Esophagus muscularis mucosa (tissue), 4 donors: ENCODE measurements at regions not wholly inside any gene's neighbourhood (a gene's known extent, or its start where the extent isn't known, plus 50 kb on each side); places are given as distances from the start of the nearest gene placed in this dataset.

Source experiments
- DNase-seq: peaks from one replicate; pipeline ENCODE4 v3.0.0-alpha.2; 2017; ENCODE audit errors: extremely low spot score
- H3K27ac ChIP-seq, 4 donors: fragments of 200-600 bp; sonication (generic); replicated peaks in 1 of 4; 1 replicate in 3 of 4; 2 replicates in 1 of 4; pipeline ENCODE4 v1.5.1; 2016 to 2019; ENCODE audit warnings: mild to moderate bottlenecking in 1 of 4
- H3K27me3 ChIP-seq, 4 donors: fragments of 200-600 bp; sonication (generic); one replicate each; pipeline versions ENCODE4 v1.5.1 to v1.6.0; 2016 to 2019
- H3K36me3 ChIP-seq, 4 donors: fragments of 200-600 bp; sonication (generic); one replicate each; pipeline ENCODE4 v1.5.1; 2016 to 2019
- H3K4me1 ChIP-seq, 4 donors: fragments of 200-600 bp; sonication (generic); one replicate each; pipeline ENCODE4 v1.5.1; 2016 to 2019
- H3K4me3 ChIP-seq, 4 donors: fragments of 200-600 bp; sonication (generic); 1 replicate in 2 of 4; 2 replicates in 2 of 4; pipeline ENCODE4 v1.5.1; 2016 to 2019; ENCODE audit warnings: mild to moderate bottlenecking in 4 of 4, moderate library complexity in 1 of 4
- H3K9me3 ChIP-seq, 4 donors: fragments of 200-600 bp; sonication (generic); 1 replicate in 3 of 4; 2 replicates in 1 of 4; pipeline ENCODE4 v1.5.1; 2016 to 2019
- CTCF ChIP-seq, 3 experiments: fragments of 200-600 bp in 2 of 3; fragments of 450-650 bp in 1 of 3; sonication (generic) in 2 of 3; IDR thresholded peaks; one replicate each; pipeline ENCODE4 v1.5.1; 2017 to 2019; ENCODE audit warnings: antibody characterized with exemption in 3 of 3, mild to moderate bottlenecking in 2 of 3, moderate library complexity in 1 of 3
- EP300 ChIP-seq: sonication (generic); formaldehyde crosslinking; IDR thresholded peaks from one replicate; pipeline ENCODE4 v1.6.1; 2017; ENCODE audit warnings: antibody characterized with exemption
- POLR2A ChIP-seq: fragments of 450-650 bp; IDR thresholded peaks from one replicate; pipeline ENCODE4 v1.6.1; 2017; ENCODE audit warnings: antibody characterized with exemption, moderate library complexity, mild to moderate bottlenecking, low read depth
- POLR2AphosphoS5 ChIP-seq, 2 donors: sonication (generic); formaldehyde crosslinking; IDR thresholded peaks; one replicate each; pipeline ENCODE4 v1.6.1; 2017; ENCODE audit warnings: antibody characterized with exemption in 2 of 2
- WGBS: methylation state at CpG from one replicate; pipeline ENCODE4 v1.1.5; 2018; 5-methylcytosine and 5-hydroxymethylcytosine counted together
- intact Hi-C: fragments of 100-400 bp; cut with DNase I; formaldehyde crosslinking; loops from one replicate; pipeline ENCODE4 v1.15.1; 2023

GRCh38 chr6:9240861-9241260 lies 805.5 kb upstream of the SLC35B3 start:
- no peak overlapping the region for H3K27ac ChIP-seq
- no peaks in the 10 kb centered on the region for H3K27me3 ChIP-seq
- no peaks in the 10 kb centered on the region for H3K9me3 ChIP-seq
- H3K36me3 ChIP-seq: no peaks in the 10 kb centered on the region
- DNase-seq: no peak
- TF ChIP-seq EP300 (no peak), CTCF (IDR thresholded peaks at IDR 0.05) (no peak), POLR2AphosphoS5 (IDR thresholded peaks at IDR 0.05) (no peak), POLR2A (no peak)
- intact Hi-C loops: no loop called here
- no peak overlapping the region for H3K4me3 ChIP-seq
- WGBS: 95% methylated on average over 2 of the region's 2 CpGs
- H3K4me1 ChIP-seq: no peaks in the 10 kb centered on the region

- Histone ChIP-seq H3K27ac (no peak overlapping the region), H3K36me3 (no peaks in the 10 kb centered on the region), H3K4me3 (no peak overlapping the region), H3K9me3 (peaks cover 0 to 11% (median 6%) of the 10 kb centered on the region in 4 donors), H3K27me3 (no peaks in the 10 kb centered on the region), H3K4me1 (no peaks in the 10 kb centered on the region)
- WGBS: 62% methylated on average over 6 of the region's 6 CpGs
- TF ChIP-seq POLR2A (no peak), POLR2AphosphoS5 (IDR thresholded peaks at IDR 0.05) (no peak), CTCF (IDR thresholded peaks at IDR 0.05) (no peak)
- intact Hi-C loops: no loop called here
- no peak for DNase-seq
Measured at GRCh38 chr6:9236443-9236842, 801.1 kb upstream of the SLC35B3 start.

- peaks cover 0 to 11% (median 6%) of the 10 kb centered on the region in 4 donors for H3K9me3 ChIP-seq
- no peak overlapping the region for H3K4me3 ChIP-seq
- no peaks in the 10 kb centered on the region for H3K4me1 ChIP-seq
- TF ChIP-seq EP300: no peak
- no peak for TF ChIP-seq POLR2AphosphoS5 (IDR thresholded peaks at IDR 0.05)
- no peak for TF ChIP-seq CTCF (IDR thresholded peaks at IDR 0.05)
- TF ChIP-seq POLR2A: no peak
- no peaks in the 10 kb centered on the region for H3K36me3 ChIP-seq
- intact Hi-C loops: no loop called here
- no peaks in the 10 kb centered on the region for H3K27me3 ChIP-seq
- WGBS: 100% methylated on average over 1 of the region's 1 CpG
- H3K27ac ChIP-seq: no peak overlapping the region
- DNase-seq: no peak
Measured at GRCh38 chr6:9233686-9234085, 798.3 kb upstream of the SLC35B3 start.

DNA sequence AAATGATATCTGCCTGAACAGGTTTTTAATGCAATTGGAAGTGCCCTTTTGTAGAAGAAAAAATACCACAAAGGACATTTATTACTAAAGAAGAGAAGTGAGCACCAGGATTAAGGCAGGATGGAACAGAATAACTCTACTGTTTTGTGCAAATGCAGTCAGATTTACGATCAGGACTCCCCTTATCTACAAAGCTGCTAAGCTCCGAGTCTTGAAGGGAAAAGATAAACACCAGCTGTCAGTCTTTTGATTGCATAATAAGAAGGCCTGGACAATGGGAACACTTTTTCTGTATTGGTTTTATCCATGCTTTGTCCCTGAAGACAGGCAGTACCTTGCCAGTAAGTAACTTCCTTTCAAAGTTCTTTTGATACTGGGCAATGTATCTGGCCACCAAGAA lies 797.9 kb upstream of the SLC35B3 start:
- H3K36me3 ChIP-seq: no peaks in the 10 kb centered on the region
- 19% methylated on average over 2 of the region's 2 CpGs for WGBS
- no peak overlapping the region for H3K4me3 ChIP-seq
- no peak for DNase-seq
- H3K27ac ChIP-seq: no peak overlapping the region
- H3K4me1 ChIP-seq: no peaks in the 10 kb centered on the region
- no peak for TF ChIP-seq POLR2AphosphoS5 (IDR thresholded peaks at IDR 0.05)
- no peak for TF ChIP-seq CTCF (IDR thresholded peaks at IDR 0.05)
- no peak for TF ChIP-seq EP300
- no peak for TF ChIP-seq POLR2A
- H3K9me3 ChIP-seq: peaks cover 0 to 11% (median 6%) of the 10 kb centered on the region in 4 donors
- intact Hi-C loops: no loop called here
- H3K27me3 ChIP-seq: no peaks in the 10 kb centered on the region

DNA sequence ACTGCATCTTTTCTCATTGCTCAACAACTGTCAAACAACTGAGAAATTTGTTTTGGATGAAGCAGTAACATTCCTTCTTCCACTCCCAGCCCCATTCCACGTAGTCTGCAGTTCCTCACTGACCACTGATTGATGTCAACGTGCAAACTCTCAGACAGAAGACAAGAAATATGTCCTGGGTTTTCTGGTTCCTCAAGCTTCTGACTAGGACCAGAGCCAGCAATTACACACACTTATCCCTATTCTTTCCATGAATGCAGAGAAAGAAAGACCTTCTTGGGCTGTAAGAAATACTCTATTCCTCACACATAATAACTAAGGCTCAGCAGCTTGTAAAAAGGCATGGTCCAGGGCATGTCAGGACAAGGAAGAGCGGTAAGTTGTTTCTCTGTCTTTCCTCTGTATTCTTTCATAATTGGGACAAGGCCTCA lies 790.1 kb upstream of the SLC35B3 start:
- no peak for DNase-seq
- intact Hi-C loops: no loop called here
- no peak overlapping the region for H3K27ac ChIP-seq
- no peaks in the 10 kb centered on the region for H3K27me3 ChIP-seq
- H3K36me3 ChIP-seq: no peaks in the 10 kb centered on the region
- H3K9me3 ChIP-seq: no peaks in the 10 kb centered on the region
- no peak overlapping the region for H3K4me3 ChIP-seq
- 30% methylated on average over 3 of the region's 3 CpGs for WGBS
- H3K4me1 ChIP-seq: no peaks in the 10 kb centered on the region
- TF ChIP-seq POLR2A: no peak
- TF ChIP-seq CTCF (IDR thresholded peaks at IDR 0.05): no peak
- no peak for TF ChIP-seq POLR2AphosphoS5 (IDR thresholded peaks at IDR 0.05)
- TF ChIP-seq EP300: no peak
